ENCODE measurements at regions not wholly inside any gene's neighbourhood (a gene's known extent, or its start where the extent isn't known, plus 50 kb on each side); places are given as distances from the start of the nearest gene placed in this dataset.

DNA sequence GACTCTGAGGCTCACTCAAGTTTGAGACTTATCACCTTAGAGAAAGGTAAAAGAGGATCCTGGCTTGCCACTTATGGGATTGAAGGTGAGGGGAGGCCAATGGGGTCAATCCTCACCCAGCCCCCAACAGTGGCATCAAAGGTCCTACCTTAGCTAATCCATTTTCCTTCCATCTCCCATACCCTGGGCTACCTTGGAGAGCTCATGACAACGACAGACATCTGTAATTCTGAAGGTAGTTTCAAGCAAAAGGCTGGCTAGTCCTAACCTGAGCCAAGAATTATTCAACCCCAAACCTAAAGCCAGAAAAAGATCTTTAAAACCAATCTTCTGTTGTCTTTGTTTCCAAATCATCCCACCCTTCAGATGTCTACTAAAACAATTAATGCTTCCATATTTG lies 179.2 kb upstream of the GHITM start:
- TF ChIP-seq, protein P1, sequence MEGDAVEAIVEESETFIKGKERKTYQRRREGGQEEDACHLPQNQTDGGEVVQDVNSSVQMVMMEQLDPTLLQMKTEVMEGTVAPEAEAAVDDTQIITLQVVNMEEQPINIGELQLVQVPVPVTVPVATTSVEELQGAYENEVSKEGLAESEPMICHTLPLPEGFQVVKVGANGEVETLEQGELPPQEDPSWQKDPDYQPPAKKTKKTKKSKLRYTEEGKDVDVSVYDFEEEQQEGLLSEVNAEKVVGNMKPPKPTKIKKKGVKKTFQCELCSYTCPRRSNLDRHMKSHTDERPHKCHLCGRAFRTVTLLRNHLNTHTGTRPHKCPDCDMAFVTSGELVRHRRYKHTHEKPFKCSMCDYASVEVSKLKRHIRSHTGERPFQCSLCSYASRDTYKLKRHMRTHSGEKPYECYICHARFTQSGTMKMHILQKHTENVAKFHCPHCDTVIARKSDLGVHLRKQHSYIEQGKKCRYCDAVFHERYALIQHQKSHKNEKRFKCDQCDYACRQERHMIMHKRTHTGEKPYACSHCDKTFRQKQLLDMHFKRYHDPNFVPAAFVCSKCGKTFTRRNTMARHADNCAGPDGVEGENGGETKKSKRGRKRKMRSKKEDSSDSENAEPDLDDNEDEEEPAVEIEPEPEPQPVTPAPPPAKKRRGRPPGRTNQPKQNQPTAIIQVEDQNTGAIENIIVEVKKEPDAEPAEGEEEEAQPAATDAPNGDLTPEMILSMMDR (IDR thresholded peaks at IDR 0.05) = no peak
- TF ChIP-seq POLR2A (IDR thresholded peaks at IDR 0.05) = no peak
- H3K27ac ChIP-seq = no peak overlapping the region
- H3K27me3 ChIP-seq = no peaks in the 10 kb centered on the region
- no peak overlapping the region for H3K4me3 ChIP-seq
- no peak for ATAC-seq
- DNase-seq = no peak
- intact Hi-C loops (cut with DNase I) = no loop called here
- no peaks in the 10 kb centered on the region for H3K9me3 ChIP-seq
- no peaks in the 10 kb centered on the region for H3K36me3 ChIP-seq
- 52 to 88% (median 64%) methylated on average over 1 of the region's 1 CpG for WGBS, 4 donors
- H3K4me1 ChIP-seq = no peaks in the 10 kb centered on the region

DNA sequence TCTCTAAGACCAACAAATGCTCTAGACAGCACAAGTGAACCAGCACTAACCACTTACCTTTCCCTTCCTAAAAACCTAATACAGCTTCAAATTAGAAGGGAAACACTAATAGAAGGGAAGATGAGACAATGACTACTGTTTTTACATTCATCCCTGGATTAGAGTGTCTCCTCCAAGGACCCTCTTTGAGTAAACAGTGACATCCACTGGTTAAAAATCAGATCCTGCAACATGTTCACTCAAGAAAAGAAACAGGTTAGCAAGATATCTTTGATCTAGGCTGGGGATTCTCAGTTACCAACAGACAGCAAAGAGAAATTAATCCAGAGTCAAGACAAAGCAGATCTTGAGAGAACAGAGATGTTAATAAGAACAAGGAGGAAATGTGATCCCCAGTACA lies 177.7 kb upstream of the GHITM start:
- H3K27me3 ChIP-seq = no peaks in the 10 kb centered on the region
- H3K27ac ChIP-seq = no peak overlapping the region
- no peaks in the 10 kb centered on the region for H3K36me3 ChIP-seq
- TF ChIP-seq POLR2A (IDR thresholded peaks at IDR 0.05) = no peak
- TF ChIP-seq, protein P1 (IDR thresholded peaks at IDR 0.05) = peak in 2 of 12 donors; percentile 15 to 16
- no peaks in the 10 kb centered on the region for H3K4me1 ChIP-seq
- DNase-seq (no peak), ATAC-seq (no peak)
- no peaks in the 10 kb centered on the region for H3K9me3 ChIP-seq
- intact Hi-C loops (cut with DNase I) = no loop called here
- no peak overlapping the region for H3K4me3 ChIP-seq

- Histone ChIP-seq H3K9me3 (no peaks in the 10 kb centered on the region), H3K36me3 (no peaks in the 10 kb centered on the region), H3K27ac (no peak overlapping the region), H3K27me3 (no peaks in the 10 kb centered on the region), H3K4me3 (no peak overlapping the region), H3K4me1 (no peaks in the 10 kb centered on the region)
- TF ChIP-seq, protein P1 (IDR thresholded peaks at IDR 0.05) = no peak
- TF ChIP-seq POLR2A (IDR thresholded peaks at IDR 0.05) = no peak
- DNase-seq (no peak), ATAC-seq (no peak)
- 81 to 88% (median 83%) methylated on average over 3 of the region's 3 CpGs for WGBS, 4 donors
- intact Hi-C loops (cut with DNase I) = no loop called here
Measured at GRCh38 chr10:83963446-83963845, 175.9 kb upstream of the GHITM start.

DNA sequence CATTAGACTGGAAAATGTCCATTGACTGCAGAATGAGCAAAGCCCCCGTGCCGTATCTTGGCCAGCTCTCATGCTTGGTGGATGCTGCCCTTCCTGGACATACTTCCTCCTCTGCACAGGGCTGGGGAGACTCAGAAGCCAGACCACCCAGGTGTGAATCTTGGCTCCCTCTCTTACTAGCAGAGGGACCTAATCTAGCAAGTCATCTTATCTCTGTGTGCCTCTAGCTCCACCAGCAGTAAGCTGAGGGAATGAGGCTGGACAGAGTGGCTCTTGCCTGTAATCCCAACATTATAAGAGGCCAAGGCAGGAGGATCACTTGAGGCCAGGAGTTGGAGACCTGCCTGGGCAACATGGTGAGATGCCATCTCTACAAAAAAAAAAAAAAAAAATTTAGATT lies 173.8 kb upstream of the GHITM start:
- ATAC-seq (no peak), DNase-seq (no peak)
- no peaks in the 10 kb centered on the region for H3K9me3 ChIP-seq
- no peaks in the 10 kb centered on the region for H3K27me3 ChIP-seq
- no peaks in the 10 kb centered on the region for H3K4me1 ChIP-seq
- TF ChIP-seq, protein P1 (IDR thresholded peaks at IDR 0.05) = no peak
- TF ChIP-seq POLR2A (IDR thresholded peaks at IDR 0.05) = no peak
- no peak overlapping the region for H3K27ac ChIP-seq
- 34 to 55% (median 40%) methylated on average over 2 of the region's 2 CpGs for WGBS, 4 donors
- H3K4me3 ChIP-seq = no peak overlapping the region
- no peaks in the 10 kb centered on the region for H3K36me3 ChIP-seq
- intact Hi-C loops (cut with DNase I) = no loop called here

Data from heart left ventricle (tissue), 16 donors.